ENCODE measurements at regions not wholly inside any gene's neighbourhood (a gene's known extent, or its start where the extent isn't known, plus 50 kb on each side); places are given as distances from the start of the nearest gene placed in this dataset.

DNA sequence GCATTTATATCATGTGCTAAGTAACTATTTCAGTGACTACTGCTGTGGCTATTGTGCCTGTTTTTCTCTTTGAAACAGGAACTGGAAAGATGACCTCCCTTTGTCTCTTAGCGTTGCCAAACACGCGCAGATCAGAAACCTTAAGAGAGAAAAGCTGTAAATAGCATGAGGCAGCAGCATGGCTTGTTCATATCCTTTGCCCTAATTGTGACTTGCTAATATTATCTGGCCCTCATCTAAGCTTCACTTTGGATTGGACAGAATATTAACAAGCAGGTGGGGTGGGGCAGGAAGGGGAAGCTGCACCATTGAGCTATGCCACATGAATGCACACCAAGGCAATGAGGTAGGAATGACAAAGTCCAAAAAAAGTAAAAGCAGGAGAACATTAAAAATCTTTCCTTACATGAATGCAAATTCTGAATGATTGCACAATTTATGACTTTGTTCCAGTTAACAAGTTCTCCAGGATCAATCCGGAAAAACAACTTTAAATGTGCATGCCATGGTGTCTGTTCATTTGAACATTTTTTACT lies 128.4 kb downstream of the IRS1 start:
- DNase-seq (ENCODE audit: low spot score) = no peak
- no peaks in the 10 kb centered on the region for H3K27me3 ChIP-seq (replicated peaks; ENCODE audit: insufficient read depth, low read depth, low read length, poor library complexity)
- peaks cover 7% of the 10 kb centered on the region for H3K4me1 ChIP-seq (ENCODE audit: insufficient read depth, low read length, poor library complexity, severe bottlenecking)
- no peak overlapping the region for H3K4me3 ChIP-seq (ENCODE audit: low read depth, low read length, poor library complexity, severe bottlenecking)
- H3K27ac ChIP-seq (ENCODE audit: low read depth, low read length, poor library complexity, severe bottlenecking) = no peak overlapping the region
- BruUV-seq (replicated peaks) = no TSS peak
- POLR2A ChIA-PET (ENCODE audit: low non-redundant PET) = no interaction called here
- TF ChIP-seq, protein P1, sequence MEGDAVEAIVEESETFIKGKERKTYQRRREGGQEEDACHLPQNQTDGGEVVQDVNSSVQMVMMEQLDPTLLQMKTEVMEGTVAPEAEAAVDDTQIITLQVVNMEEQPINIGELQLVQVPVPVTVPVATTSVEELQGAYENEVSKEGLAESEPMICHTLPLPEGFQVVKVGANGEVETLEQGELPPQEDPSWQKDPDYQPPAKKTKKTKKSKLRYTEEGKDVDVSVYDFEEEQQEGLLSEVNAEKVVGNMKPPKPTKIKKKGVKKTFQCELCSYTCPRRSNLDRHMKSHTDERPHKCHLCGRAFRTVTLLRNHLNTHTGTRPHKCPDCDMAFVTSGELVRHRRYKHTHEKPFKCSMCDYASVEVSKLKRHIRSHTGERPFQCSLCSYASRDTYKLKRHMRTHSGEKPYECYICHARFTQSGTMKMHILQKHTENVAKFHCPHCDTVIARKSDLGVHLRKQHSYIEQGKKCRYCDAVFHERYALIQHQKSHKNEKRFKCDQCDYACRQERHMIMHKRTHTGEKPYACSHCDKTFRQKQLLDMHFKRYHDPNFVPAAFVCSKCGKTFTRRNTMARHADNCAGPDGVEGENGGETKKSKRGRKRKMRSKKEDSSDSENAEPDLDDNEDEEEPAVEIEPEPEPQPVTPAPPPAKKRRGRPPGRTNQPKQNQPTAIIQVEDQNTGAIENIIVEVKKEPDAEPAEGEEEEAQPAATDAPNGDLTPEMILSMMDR (conservative IDR thresholded peaks at IDR 0.05; ENCODE audit: low read depth, low read length) = no peak
- TF ChIP-seq EZH2 (IDR thresholded peaks at IDR 0.05; ENCODE audit: borderline replicate concordance, low read depth, low read length, poor library complexity, severe bottlenecking) = no peak
- intact Hi-C loops (cut with micrococcal nuclease; ENCODE audit: unreplicated experiment) = no loop called here
- H3K36me3 ChIP-seq (ENCODE audit: insufficient read depth, low read length, poor library complexity, severe bottlenecking) = no peaks in the 10 kb centered on the region
- CTCF ChIA-PET = no interaction called here
- H3K9me3 ChIP-seq (ENCODE audit: low read depth, low read length, poor library complexity, severe bottlenecking) = no peaks in the 10 kb centered on the region

DNA sequence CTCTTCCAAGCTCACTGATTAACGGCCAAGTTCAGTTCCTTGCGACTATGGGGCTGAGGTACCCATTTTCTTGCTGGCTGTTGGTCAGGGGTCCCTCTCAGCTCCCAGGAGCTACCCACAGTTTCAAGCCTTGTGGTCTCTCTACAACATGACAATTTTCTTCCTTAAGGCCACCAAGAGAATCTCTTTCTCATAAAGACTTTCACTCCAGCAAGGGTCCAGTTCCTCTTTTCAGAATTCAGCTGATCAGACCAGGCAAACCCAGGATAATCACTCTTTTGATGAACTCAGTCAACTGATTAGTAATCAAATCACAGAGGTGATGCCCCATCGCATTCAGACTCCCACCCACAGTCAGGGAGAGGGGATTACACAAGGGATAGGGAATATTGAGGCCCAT lies 129.7 kb downstream of the IRS1 start:
- CTCF ChIA-PET = no interaction called here

DNA sequence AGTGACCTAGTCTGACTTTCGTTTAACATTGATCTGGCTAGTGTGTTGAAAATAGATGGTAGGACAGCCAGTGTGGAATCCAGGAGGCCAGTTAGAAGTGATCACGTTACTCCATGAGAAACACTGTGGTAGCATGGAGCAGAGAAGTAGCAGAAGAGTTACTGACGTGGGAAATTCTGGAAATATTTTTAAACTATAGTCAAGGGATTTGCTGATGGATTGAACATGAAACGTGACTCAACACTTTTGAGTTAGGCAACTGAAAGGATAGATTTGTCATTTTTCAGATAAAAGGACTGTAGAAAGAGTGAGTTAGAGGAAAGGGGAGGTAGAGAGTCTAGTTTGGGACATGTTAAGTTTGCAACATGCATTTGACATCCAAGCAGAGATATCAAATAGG lies 130.4 kb downstream of the IRS1 start:
- no peaks in the 10 kb centered on the region for H3K36me3 ChIP-seq (ENCODE audit: insufficient read depth, low read length, poor library complexity, severe bottlenecking)
- ChIA-PET POLR2A (ENCODE audit: low non-redundant PET) (no interaction called here), CTCF (no interaction called here)
- H3K27ac ChIP-seq (ENCODE audit: low read depth, low read length, poor library complexity, severe bottlenecking) = no peak overlapping the region
- H3K4me1 ChIP-seq (ENCODE audit: insufficient read depth, low read length, poor library complexity, severe bottlenecking) = peaks cover 7% of the 10 kb centered on the region
- H3K27me3 ChIP-seq (replicated peaks; ENCODE audit: insufficient read depth, low read depth, low read length, poor library complexity) = no peaks in the 10 kb centered on the region
- no peak for DNase-seq (ENCODE audit: low spot score)
- no peak for TF ChIP-seq EZH2 (IDR thresholded peaks at IDR 0.05; ENCODE audit: borderline replicate concordance, low read depth, low read length, poor library complexity, severe bottlenecking)
- TF ChIP-seq, protein P1 (conservative IDR thresholded peaks at IDR 0.05; ENCODE audit: low read depth, low read length) = no peak
- H3K9me3 ChIP-seq (ENCODE audit: low read depth, low read length, poor library complexity, severe bottlenecking) = no peaks in the 10 kb centered on the region
- H3K4me3 ChIP-seq (ENCODE audit: low read depth, low read length, poor library complexity, severe bottlenecking) = no peak overlapping the region
- no TSS peak for BruUV-seq (replicated peaks)
- intact Hi-C loops (cut with micrococcal nuclease; ENCODE audit: unreplicated experiment) = no loop called here

More for the DNA sequence above, 129.7 kb downstream of the IRS1 start:
- H3K36me3 ChIP-seq (ENCODE audit: insufficient read depth, low read length, poor library complexity, severe bottlenecking) = no peaks in the 10 kb centered on the region
- BruUV-seq (replicated peaks) = no TSS peak
- no peak overlapping the region for H3K4me3 ChIP-seq (ENCODE audit: low read depth, low read length, poor library complexity, severe bottlenecking)
- H3K4me1 ChIP-seq (ENCODE audit: insufficient read depth, low read length, poor library complexity, severe bottlenecking) = peaks cover 7% of the 10 kb centered on the region
- H3K9me3 ChIP-seq (ENCODE audit: low read depth, low read length, poor library complexity, severe bottlenecking) = no peaks in the 10 kb centered on the region
- intact Hi-C loops (cut with micrococcal nuclease; ENCODE audit: unreplicated experiment) = no loop called here
- no peaks in the 10 kb centered on the region for H3K27me3 ChIP-seq (replicated peaks; ENCODE audit: insufficient read depth, low read depth, low read length, poor library complexity)
- no peak for DNase-seq (ENCODE audit: low spot score)
- POLR2A ChIA-PET (ENCODE audit: low non-redundant PET) = no interaction called here
- TF ChIP-seq EZH2 (IDR thresholded peaks at IDR 0.05; ENCODE audit: borderline replicate concordance, low read depth, low read length, poor library complexity, severe bottlenecking) = no peak
- TF ChIP-seq, protein P1 (conservative IDR thresholded peaks at IDR 0.05; ENCODE audit: low read depth, low read length) = no peak
- no peak overlapping the region for H3K27ac ChIP-seq (ENCODE audit: low read depth, low read length, poor library complexity, severe bottlenecking)

Measured in A673 (cell line).